HT1080 (cell line): ENCODE measurements at regions not wholly inside any gene's neighbourhood (a gene's known extent, or its start where the extent isn't known, plus 50 kb on each side); places are given as distances from the start of the nearest gene placed in this dataset.

ENCODE experiments used
- DNase-seq: peaks from one replicate; pipeline ENCODE4 v3.0.0-alpha.2; 2015; ENCODE audit warnings: low read depth

DNA sequence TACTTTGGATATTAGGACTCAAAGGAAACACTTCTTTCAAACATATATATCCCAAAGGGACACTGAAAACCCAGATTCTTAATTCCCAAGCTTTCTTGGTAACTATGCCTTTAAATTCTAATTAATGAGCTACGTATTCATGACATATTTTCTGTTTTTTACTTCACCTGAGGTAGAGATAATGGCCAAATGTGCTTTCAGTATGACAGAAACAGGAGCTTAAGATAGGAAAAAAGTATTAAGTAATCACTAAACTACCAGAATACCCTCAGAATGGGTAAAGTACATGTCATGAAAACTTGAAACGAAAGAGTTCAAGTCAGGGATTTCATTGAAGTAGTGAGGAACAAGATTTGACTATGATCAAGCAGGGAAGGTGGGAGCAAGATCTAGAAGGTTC is 478.5 kb downstream of the AGTPBP1 start:
- DNase-seq = no peak

DNA sequence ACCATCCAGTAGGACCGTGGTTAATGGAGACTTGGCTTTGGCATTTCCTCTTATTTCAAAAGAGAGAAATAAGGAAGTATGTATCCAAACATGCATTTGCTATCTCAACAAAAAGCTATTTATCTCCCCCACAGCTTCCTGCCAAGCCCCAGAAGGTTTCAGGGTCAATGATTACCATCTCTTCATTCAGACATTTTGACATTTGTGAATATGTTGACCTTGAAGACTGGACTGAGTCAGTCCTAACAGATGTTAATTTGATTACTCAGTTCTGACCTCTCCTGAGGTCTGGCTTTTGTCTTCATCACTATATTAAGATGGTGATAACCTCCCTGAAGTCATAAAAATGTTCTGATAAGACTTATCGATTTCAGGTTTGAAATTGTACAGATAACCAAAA is 479.4 kb downstream of the AGTPBP1 start:
- DNase-seq = peak; percentile 12

DNA sequence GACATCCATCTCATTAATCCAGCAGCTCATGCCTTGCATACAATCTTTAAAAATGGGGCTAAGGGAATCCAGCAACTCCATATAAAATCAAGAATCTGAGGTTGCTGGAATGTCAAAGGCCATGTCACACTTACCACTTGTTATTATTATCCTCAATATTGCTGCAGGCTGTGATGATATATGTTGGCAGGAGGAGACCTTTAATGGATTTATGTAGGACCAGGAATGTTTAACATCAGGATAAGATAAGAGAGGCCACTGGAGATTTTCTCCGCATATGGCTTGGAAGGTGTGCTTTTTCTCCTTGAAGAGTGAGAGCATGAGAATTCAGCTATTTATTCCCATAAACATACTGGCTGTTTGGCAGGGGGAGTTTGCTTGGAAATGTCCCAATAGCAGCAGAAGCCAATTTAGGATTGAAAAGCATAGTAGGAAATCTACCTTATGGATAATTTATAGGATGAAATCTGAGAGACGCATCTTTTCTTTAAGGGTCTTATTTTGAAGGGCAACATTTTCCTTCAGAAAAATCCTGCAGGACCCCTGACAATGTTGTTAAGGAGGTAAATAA is 481.4 kb downstream of the AGTPBP1 start:
- DNase-seq = no peak

DNA sequence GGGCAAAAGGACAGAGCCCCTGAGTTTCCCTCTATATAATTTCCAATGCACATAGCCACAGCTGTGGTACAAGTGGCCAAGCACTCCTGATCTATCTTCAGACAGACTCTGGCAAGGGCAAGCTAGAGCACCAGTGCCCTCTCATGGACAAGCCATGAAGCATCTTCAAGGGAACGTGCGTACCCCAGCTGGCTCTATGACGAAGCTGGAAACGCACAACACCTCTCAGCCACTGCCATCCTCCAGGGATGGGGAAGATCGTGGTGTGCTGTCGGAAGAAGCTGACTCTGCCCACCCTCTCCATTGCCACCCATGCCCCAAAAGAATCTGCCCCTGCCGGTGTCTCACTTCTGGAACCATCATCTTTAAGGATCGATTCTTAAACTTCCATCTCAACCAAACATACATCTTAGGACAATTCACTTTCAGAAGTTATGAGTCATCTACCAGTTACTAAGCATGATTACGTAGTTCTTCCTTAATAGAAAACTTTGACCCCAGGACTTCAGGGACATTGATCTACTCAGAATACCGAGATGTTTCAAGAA is 482.9 kb downstream of the AGTPBP1 start:
- peak; percentile 84 for DNase-seq

DNA sequence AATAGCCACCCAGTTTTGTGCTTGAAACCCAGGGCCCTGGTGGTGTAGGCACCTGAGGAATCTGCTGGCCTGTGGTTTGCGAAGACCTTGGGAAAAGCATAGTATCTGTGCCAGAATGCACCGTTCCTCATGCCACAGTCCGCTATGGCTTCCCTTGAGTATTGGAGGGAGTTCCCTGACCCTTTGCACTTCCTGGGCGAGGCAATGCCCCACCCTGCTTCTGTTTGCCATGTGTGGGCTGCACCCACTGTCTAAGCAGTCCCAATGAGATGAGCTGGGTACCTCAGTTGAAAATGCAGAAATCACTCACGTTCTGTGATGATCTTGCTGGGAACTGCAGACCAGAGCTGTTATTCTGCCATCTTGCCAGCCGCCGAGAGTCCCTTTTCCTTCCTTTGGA is 483.5 kb downstream of the AGTPBP1 start:
- no peak for DNase-seq

DNA sequence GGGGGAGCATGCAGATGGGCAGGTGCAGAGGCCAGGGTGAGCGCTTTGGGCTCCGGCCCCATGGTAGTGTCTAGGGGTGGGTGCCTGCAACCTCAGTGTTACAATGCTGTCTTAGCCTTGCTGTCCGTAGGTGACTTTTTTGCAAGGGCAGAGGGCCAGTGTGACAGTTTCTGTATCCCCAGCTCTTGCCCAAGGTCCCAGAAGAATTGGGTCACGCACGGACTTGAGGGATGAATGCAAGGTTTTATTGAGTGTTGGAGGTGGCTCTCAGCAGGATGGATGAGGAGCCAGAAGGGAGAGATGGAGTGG is 492.5 kb downstream of the AGTPBP1 start:
- DNase-seq = no peak

DNA sequence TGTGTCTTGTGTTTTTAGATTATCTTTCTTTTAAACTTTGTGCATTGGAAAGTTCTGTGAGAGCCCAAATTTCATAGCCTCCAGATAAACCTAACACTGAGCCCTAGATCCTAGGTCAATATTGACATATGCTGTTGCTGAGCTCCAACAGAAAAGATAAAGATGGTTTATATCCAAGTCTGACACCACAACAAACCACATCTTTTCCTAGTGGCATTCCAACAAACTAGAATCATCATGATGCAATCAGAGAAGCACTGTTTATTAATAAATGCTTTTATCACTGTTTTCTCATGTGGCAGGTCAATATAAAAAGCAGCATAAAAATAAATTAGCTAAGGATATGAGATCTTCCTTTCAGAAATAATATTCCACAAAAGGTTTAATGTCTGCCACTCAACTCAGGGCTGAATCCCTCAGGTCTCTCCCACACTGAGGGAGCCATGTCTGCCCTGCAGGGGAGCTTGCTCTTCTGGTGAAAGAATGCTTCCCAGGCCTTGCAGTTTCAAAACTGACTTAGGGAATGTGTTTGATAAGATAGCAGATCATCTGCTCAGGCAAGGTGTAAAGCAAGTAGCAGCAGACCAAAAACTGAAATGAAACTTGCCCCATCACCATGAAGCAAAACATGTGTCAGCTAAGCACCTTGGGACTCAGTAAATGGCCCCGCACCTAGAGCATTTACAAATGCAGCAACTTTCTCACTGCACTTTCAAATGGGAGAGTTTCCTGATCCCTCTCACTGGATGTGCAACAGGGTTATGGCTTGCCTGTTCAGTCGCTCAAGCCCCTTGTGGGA is 493.0 kb downstream of the AGTPBP1 start:
- DNase-seq = peak; percentile 50

DNA sequence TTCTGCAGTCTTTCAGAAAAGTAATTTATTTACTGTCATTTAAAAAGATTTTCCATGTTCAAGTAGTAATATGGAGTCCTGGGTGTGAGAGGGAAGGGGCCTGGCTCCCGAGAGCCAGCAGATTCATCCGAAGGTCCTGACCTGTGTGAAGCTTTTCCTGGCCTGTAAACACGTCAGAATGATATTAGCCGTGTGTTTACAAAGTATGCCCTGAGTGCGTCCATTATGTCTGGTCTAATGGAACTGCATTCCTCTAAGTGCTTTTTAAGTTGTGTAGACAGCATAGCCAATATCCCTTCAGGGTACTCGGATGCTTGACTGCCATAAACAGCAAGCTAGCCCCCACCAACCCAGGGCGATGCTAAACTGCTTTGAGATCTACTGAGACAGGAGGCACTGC is 495.2 kb downstream of the AGTPBP1 start:
- DNase-seq = no peak

DNA sequence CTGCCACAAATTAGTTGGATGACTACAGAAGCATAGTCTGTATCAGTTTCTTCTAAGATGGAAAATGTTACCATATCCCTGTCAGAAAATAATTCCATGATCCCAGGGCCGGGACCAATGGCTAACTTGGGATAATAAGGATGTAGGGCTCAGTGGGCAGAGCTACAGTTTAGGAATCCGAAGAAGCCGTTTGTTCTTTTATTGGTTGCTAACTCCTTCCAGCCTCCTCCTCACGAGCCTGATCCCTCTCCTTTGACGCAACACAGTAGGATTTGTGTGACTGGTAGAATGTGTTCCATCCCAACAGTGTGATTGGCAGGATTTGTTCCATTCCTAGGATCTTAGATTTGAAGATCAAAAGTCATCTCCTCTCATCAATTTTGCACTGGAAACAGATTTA is 496.9 kb downstream of the AGTPBP1 start:
- DNase-seq = no peak

DNA sequence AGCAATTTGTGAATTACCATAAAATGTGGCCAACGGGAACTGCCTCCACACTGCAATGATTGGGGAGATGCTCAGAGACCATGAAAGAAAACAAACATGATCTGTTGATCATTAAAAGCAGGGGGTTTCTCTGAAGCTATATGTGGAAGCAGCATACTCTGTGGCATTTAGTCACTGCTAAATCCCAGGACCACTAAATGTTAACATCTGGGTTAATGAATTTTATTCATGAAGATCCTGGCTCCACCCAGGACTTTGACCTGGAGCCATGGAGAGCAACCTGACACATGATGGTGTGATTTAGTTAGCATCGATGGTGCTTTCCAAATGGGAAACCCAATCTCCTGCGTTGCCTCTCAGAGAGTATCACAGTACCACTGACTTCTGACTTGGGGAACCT is 497.8 kb downstream of the AGTPBP1 start:
- DNase-seq = no peak

DNA sequence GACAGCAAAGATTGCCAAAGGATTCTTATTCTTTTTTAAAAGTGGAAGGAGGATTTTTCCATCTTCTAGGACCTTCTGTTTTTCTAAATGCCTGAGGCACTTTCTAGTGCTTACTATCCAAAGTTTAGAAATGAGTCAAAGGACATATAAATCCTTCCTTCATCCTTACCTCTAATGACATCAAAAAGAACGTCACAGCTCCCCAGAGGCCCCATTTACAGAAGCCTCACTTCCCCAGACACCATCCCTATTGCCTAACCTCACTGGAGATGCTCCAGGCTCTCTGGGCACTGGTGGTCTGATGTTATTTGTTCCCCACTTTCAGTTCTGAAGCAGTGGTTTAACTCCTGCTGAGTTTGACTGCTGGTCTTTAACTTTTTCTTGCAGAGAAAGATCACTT is 504.3 kb downstream of the AGTPBP1 start:
- no peak for DNase-seq

DNA sequence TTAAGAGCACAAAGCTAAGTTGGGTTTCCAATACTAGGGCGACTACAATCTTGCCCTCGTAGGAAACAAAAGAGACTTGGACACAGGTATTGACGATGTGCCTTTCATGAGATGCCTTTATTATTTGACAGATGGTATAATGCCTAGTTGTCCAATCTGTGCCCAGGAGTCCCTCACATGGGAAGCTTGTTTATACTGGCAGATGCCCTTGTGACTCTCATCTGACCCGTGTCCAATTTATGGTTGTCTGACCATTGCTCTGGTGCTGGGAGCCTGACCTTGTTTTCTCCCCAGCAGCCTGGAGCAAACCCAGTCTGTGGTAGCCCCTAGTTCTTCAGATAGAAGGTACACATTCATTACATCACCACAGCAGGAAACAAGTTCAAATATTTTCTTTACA is 511.7 kb downstream of the AGTPBP1 start:
- DNase-seq = no peak

DNA sequence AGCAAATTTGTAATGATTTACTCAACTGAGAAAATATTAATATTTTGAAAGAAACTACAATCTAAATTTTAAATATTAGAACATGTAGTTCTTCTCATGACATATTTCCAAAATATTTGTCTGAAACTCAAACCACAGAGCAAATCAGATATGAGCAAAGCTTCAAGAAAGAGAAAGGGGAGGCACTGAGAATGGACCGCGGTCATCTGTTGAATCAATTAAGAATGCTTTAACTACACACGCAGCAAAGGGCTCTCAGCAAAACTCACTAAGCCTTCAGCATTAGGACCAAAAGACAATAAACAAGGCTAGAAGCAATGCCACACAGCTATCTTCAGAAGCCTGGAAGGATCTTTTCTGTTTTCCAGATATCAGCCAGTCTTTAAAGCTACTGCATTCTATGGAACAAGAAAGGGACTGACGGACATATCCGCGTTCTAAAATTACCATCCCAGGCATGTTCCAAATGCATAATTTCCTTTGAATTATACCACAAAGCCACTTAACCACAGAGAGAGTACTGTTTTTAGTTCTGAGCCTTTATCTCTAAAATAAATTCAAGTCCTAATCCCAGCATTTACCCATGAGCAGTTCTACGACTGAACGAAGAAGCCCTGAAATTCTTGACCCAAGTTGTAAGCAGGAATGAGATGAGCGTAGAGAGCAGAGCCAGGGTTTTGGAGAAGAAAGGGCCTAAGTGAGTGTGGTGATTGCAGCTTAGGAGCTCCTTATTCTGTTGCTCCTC is 513.5 kb downstream of the AGTPBP1 start:
- DNase-seq = no peak

DNA sequence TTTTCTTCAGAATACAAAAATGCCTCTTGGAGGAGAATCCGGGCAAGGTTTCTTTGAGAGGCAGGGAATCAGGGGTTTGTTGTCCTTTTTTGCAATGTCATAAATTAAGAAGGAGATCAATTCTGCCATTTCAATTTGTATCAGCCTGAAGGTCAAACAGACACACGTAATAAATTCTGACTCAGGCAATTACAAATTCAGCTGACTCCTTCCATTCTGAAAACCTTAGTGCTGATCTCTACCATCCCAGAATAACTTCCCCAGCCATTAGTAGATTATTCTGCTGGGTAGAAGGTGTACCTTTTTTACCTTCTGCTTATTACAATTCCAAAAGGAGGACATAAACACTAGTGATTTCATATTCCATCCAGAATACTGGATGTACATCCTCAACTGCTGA is 516.6 kb downstream of the AGTPBP1 start:
- no peak for DNase-seq

DNA sequence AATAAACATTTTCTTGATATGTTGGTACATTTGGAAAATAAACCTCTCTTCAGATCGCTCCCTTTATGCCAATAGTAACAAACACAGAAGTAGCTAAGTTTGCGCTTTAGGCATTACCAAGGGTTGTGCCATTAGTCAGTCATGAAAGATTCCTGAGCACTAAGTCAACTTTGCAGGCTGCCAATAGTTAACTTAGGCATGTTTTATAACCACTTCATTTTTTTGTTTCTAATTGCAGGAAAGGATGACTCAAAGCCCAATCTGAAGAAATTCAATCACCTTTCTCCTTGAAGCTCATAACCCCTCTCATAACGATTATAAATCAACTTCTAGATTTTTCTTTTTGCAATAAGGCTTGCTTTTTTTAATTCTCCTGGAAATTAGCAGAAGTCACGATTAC is 517.0 kb downstream of the AGTPBP1 start:
- peak; percentile 89 for DNase-seq

DNA sequence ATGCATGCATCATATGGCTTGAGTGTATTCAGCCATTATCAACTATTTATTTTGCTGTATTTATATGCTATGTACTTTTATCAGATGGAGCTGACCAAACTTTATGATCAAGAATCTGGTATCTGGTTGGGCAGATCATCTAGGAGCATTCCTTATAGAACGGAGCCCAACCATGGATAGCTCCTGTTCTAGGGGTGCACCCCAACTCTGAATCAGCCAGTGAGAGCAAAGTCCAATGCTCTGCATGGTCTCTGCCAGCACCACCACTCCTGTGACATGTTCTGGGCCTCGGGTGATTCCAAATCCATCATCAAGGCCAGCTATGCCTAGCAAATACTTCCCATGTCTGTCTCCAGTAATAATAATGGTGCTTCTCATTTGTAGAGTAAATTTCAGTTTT is 517.5 kb downstream of the AGTPBP1 start:
- no peak for DNase-seq

DNA sequence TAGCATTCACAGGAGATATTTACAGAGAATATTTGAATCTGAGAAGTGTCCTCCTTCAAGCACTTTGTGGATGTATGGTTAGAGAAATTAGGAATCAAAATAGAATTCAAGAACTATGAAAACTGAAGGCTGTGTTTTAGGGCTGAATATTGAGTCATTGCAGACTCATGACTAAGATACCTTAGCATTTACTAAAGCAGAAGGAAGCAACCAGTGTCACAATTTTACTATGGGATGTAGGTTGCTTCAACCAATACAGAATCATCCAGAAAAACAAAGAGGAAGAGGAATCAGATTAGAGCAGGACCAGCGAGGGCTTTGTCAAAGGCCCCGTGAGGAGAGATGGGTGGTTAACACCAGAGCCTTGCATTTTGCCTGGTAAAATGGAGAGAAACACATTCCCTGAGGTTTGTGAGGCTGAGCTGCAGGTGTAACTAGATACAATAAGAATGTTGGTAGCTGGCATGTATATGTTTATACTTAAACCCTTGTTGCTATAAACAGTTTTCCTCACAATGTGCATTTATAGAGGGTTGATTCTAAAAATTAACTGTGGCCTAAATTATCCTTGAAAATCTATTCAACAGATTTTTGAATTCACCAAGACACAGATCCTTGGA is 518.1 kb downstream of the AGTPBP1 start:
- DNase-seq = peak; percentile 67

DNA sequence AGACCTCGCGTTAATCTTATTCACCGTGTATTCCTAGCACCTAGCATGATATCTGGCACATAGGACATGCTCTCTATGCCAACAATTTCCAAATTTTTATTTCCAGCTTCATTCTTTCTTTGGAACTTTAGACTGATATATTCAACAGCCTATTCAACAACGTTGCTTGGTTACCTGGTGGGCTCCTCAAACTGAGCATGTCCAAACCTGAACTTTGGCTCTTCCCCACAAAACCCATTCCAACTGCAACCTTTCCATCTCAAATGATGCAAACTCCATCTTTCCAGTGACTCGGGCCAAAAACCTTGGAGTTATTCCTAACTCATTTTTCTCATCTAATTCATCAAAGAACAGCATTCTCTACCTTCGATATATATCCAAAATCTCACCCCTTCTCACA is 525.2 kb downstream of the AGTPBP1 start:
- no peak for DNase-seq

DNA sequence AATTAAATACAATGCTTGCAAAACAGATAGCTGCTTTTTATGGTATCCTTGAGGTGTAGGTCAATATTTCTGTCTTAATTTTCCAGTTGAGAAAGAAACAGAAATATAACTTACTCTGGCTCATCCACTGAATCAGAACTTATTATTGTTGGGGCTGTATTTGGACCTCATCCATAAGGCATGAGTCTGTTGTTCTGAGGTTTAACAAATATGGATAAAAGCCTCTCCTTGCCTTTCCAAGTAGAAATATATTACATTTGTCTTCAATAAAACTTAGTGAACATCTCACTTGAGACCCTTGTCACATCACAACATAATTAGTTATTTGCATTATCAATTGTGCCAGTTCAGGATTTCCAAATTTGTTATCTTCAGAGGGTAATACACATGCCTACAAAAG is 525.8 kb downstream of the AGTPBP1 start:
- no peak for DNase-seq

DNA sequence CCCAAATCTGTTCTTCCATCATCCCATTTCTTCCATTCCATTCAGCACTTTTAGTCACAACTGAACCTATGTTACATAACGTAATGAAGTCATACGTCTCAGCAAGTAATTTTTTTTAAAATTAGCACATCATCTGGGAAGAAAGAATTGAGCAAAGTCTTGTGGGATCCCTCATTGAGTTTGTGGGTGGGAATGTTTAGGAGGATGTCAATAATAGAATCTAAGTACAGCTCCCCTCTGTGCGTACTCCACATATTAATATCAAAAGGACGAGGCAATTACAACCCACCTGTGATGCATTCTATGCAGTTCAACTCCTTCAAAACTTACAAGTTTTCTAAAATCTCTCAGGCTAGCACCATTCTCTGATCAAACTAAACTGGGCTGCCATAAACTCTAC is 526.3 kb downstream of the AGTPBP1 start:
- DNase-seq = no peak

DNA sequence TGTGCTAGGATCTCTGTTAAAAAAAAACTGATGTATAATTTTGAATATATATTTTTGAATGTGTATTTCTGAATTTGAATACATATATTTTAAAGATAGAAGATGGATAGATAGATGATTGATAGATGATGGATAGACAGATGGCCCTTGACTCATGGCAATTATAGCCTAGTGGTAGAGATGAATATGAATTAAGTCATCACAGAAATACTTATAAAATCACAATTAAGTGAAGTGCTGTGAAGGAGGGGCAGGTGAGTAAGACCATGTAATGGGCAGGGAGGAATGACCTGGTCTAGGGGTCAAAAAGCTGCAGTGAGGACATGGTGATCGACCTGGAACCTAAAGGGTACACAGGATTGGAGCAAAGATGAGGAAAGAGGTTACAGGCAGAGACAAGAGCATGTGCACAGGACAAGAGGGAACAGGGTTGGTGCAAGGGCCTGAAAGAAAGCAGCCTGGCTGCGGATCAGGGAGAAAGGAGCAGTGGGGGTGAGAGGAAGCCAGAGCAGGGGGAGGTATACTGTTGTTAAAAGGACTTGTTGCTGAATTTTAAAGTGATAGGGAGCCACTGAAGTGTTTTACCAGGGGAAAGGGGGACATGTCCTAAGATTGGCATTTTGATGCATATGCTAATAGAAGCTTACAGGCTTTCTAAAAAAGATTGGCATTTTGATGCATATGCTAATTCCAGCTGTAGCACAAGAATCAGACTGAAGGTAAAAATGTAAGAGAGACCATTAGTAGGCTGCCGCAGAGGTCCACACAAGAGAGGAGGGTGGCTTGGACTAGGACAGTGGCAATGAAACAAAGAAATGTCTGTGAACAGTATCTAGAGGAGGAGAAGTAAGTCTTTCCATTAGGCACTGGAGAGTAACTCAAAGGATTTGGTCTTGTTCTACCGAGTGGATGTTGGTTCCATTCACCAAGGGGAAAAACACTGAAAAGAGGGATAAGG is 527.8 kb downstream of the AGTPBP1 start:
- DNase-seq = no peak
